ENCODE measurements at regions not wholly inside any gene's neighbourhood (a gene's known extent, or its start where the extent isn't known, plus 50 kb on each side); places are given as distances from the start of the nearest gene placed in this dataset.
"Not testable (repeated sequence)": the region's sequence is repeated elsewhere in the genome, so short reads cannot be mapped to it uniquely, and the experiment has no call there.

- no peak overlapping the region for H2AFZ ChIP-seq (ENCODE audit: low read length)
- H3K79me2 ChIP-seq (ENCODE audit: low read length): no peaks in the 10 kb centered on the region
- TF ChIP-seq EZH2 (IDR thresholded peaks at IDR 0.05; ENCODE audit: low read length, unreplicated experiment) (no peak), CTCF (conservative IDR thresholded peaks at IDR 0.05; ENCODE audit: low read depth, low read length) (no peak), EZH2phosphoT487 (IDR thresholded peaks at IDR 0.05; ENCODE audit: borderline replicate concordance, low read length) (no peak)
- no peaks in the 10 kb centered on the region for H3K9me2 ChIP-seq (replicated peaks; ENCODE audit: low read length)
- ATAC-seq (no peak), DNase-seq (no peak)
- H3K36me3 ChIP-seq (ENCODE audit: low read depth, low read length): no peaks in the 10 kb centered on the region
- H3F3A ChIP-seq (ENCODE audit: low read length, unreplicated experiment): no peaks in the 10 kb centered on the region
- no peaks in the 10 kb centered on the region for H4K20me1 ChIP-seq (ENCODE audit: low read length)
- peaks cover 6% of the 10 kb centered on the region; the same call in 1 of the 2 replicates for H3K27me3 ChIP-seq (ENCODE audit: low read length)
- 0 out of 2 replicates have a peak, but pooled peaks cover 3% of the 10 kb centered on the region for H3K9me3 ChIP-seq (ENCODE audit: low read length)
- H3K4me2 ChIP-seq (ENCODE audit: low read length): no peak overlapping the region
- intact Hi-C loops (cut with micrococcal nuclease): no loop called here
- no TSS peak for BruUV-seq (replicated peaks)
- CTCF ChIA-PET: no interaction called here
- H3K4me1 ChIP-seq (ENCODE audit: insufficient read depth, low read length): no peaks in the 10 kb centered on the region
- H3K9ac ChIP-seq (ENCODE audit: low read length): no peak overlapping the region
- POLR2A ChIA-PET (ENCODE audit: unreplicated experiment): no interaction called here
- H3K27ac ChIP-seq (ENCODE audit: low read length): no peak overlapping the region
- no peak overlapping the region for H3K4me3 ChIP-seq (ENCODE audit: low read length)
These were observed 205.1 kb upstream of the SRD5A2 start for GRCh38 chr2:31785876-31786275.

GRCh38 chr2:31784868-31785267, 204.1 kb upstream of the SRD5A2 start:
- no peak overlapping the region for H3K27ac ChIP-seq (ENCODE audit: low read length)
- H4K20me1 ChIP-seq (ENCODE audit: low read length): no peaks in the 10 kb centered on the region
- no peaks in the 10 kb centered on the region for H3K27me3 ChIP-seq (ENCODE audit: low read length)
- no peak overlapping the region for H3K4me3 ChIP-seq (ENCODE audit: low read length)
- ChIA-PET POLR2A (ENCODE audit: unreplicated experiment) (no interaction called here), CTCF (no interaction called here)
- H3K4me2 ChIP-seq (ENCODE audit: low read length): no peak overlapping the region
- intact Hi-C loops (cut with micrococcal nuclease): no loop called here
- no peak for TF ChIP-seq CTCF (conservative IDR thresholded peaks at IDR 0.05; ENCODE audit: low read depth, low read length)
- no peak for TF ChIP-seq EZH2phosphoT487 (IDR thresholded peaks at IDR 0.05; ENCODE audit: borderline replicate concordance, low read length)
- TF ChIP-seq EZH2 (IDR thresholded peaks at IDR 0.05; ENCODE audit: low read length, unreplicated experiment): no peak
- no peaks in the 10 kb centered on the region for H3K79me2 ChIP-seq (ENCODE audit: low read length)
- H3K9me3 ChIP-seq (ENCODE audit: low read length): 0 out of 2 replicates have a peak, but pooled peaks cover 3% of the 10 kb centered on the region
- no TSS peak for BruUV-seq (replicated peaks)
- no peak overlapping the region for H3K9ac ChIP-seq (ENCODE audit: low read length)
- ATAC-seq (no peak), DNase-seq (no peak)
- no peaks in the 10 kb centered on the region for H3K9me2 ChIP-seq (replicated peaks; ENCODE audit: low read length)
- no peak overlapping the region for H2AFZ ChIP-seq (ENCODE audit: low read length)
- H3F3A ChIP-seq (ENCODE audit: low read length, unreplicated experiment): no peaks in the 10 kb centered on the region
- H3K36me3 ChIP-seq (ENCODE audit: low read depth, low read length): no peaks in the 10 kb centered on the region
- H3K4me1 ChIP-seq (ENCODE audit: insufficient read depth, low read length): no peaks in the 10 kb centered on the region

GRCh38 chr2:31783446-31784091, 202.8 kb upstream of the SRD5A2 start:
- CTCF ChIA-PET; H3K9ac ChIP-seq (ENCODE audit: low read length); BruUV-seq (replicated peaks); POLR2A ChIA-PET (ENCODE audit: unreplicated experiment); H3K4me1 ChIP-seq (ENCODE audit: insufficient read depth, low read length); H2AFZ ChIP-seq (ENCODE audit: low read length); H3F3A ChIP-seq (ENCODE audit: low read length, unreplicated experiment); intact Hi-C loops (cut with micrococcal nuclease); H3K27me3 ChIP-seq (ENCODE audit: low read length); H3K79me2 ChIP-seq (ENCODE audit: low read length); H3K36me3 ChIP-seq (ENCODE audit: low read depth, low read length); H3K9me3 ChIP-seq (ENCODE audit: low read length); ATAC-seq; H3K9me2 ChIP-seq (replicated peaks; ENCODE audit: low read length); H3K4me2 ChIP-seq (ENCODE audit: low read length); H3K4me3 ChIP-seq (ENCODE audit: low read length); H4K20me1 ChIP-seq (ENCODE audit: low read length): not testable (repeated sequence)
- H3K27ac ChIP-seq (ENCODE audit: low read length): 0 out of 2 replicates have a peak overlapping the region, but pooled peaks have one; percentile 25
- peak; percentile 13 for DNase-seq

Measured in PC-3 (cell line).